Upper lobe of left lung (tissue), 4 donors: ENCODE measurements at regions not wholly inside any gene's neighbourhood (a gene's known extent, or its start where the extent isn't known, plus 50 kb on each side); places are given as distances from the start of the nearest gene placed in this dataset.

Source experiments
- EP300 ChIP-seq, 4 donors: sonication (generic); formaldehyde crosslinking; IDR thresholded peaks; one replicate each; pipeline ENCODE4 v1.5.1; 2017; ENCODE audit warnings: antibody characterized with exemption in 4 of 4, control low read depth in 2 of 4
- TF ChIP-seq, protein P1 (sequence below), 6 experiments: fragments of 450-650 bp in 4 of 6; fragments of 200-600 bp in 2 of 6; sonication (generic) in 2 of 6; IDR thresholded peaks; one replicate each; pipeline ENCODE4 v1.5.1; 2016 to 2019; ENCODE audit warnings: antibody characterized with exemption in 6 of 6

DNA sequence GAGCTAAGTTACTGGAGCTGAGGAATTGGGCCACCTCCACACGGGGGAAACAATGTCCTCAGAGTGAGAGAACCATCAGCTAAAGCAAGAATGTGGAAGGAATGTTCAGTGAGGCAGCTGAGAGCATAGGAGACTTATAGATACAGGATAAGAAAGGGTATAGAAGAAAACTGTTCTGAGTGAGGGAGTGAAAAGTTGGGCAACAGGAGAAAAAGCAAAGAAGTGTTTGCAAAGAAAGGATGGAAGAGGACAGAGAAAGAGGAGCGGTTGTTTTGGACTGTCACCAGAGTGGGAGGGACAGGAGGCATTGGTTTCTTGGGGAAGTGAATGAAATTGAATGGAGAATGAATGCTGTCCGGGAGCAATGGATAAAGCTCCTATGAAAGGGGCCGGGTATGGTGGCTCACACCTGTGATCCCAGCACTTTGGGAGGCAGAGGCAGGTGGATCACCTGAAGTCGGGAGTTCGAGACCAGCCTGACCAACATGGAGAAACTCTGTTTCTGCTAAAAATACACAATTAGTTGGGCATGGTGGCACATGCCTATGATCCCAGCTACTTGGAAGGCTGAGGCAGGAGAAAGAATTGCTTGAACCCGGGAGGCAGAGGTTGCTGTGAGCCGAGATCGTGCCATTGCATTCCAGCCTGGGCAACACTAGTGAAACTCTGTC, 296.5 kb downstream of the ADGB start:
- TF ChIP-seq, protein P1, sequence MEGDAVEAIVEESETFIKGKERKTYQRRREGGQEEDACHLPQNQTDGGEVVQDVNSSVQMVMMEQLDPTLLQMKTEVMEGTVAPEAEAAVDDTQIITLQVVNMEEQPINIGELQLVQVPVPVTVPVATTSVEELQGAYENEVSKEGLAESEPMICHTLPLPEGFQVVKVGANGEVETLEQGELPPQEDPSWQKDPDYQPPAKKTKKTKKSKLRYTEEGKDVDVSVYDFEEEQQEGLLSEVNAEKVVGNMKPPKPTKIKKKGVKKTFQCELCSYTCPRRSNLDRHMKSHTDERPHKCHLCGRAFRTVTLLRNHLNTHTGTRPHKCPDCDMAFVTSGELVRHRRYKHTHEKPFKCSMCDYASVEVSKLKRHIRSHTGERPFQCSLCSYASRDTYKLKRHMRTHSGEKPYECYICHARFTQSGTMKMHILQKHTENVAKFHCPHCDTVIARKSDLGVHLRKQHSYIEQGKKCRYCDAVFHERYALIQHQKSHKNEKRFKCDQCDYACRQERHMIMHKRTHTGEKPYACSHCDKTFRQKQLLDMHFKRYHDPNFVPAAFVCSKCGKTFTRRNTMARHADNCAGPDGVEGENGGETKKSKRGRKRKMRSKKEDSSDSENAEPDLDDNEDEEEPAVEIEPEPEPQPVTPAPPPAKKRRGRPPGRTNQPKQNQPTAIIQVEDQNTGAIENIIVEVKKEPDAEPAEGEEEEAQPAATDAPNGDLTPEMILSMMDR (IDR thresholded peaks at IDR 0.05) = no peak
- no peak for TF ChIP-seq EP300 (IDR thresholded peaks at IDR 0.05)
